SU-DHL-6 (cell line): ENCODE measurements at regions not wholly inside any gene's neighbourhood (a gene's known extent, or its start where the extent isn't known, plus 50 kb on each side); places are given as distances from the start of the nearest gene placed in this dataset.

ENCODE experiments used
- EZH2phosphoT487 ChIP-seq: fragments of 200-600 bp; sonication (generic), shearing (Covaris generic); conservative IDR thresholded peaks from 2 replicates; pipeline ENCODE4 v1.6.1; 2018; ENCODE audit warnings: mild to moderate bottlenecking, antibody characterized with exemption, low read length, moderate library complexity, mixed read lengths
- TF ChIP-seq, protein P1 (sequence below): fragments of 200-600 bp; sonication (generic); IDR thresholded peaks from one replicate; pipeline ENCODE4 v1.5.1; 2017; ENCODE audit warnings: antibody characterized with exemption, mild to moderate bottlenecking, low read length, moderate library complexity; ENCODE audit not compliant: insufficient read depth, poor library complexity, severe bottlenecking

DNA sequence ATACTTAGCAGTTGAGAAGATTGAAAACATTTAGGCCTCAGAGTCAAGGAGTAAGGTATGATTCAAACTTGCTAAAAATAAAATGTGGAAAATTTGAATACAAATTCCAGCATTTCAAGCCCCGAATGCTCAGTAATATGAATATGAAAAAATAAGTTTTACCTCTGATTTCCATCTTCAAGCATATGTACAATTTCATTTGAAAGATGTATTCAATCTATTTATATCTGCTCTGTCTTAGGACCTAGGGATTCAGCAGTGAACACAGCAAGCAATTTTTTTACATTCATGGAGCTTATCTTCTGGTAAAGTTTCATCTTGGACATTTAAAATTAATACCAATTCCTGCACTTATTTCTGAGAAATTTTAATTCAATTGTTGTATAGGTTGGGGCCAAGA is 262.7 kb upstream of the FOXQ1 start:
- TF ChIP-seq, protein P1, sequence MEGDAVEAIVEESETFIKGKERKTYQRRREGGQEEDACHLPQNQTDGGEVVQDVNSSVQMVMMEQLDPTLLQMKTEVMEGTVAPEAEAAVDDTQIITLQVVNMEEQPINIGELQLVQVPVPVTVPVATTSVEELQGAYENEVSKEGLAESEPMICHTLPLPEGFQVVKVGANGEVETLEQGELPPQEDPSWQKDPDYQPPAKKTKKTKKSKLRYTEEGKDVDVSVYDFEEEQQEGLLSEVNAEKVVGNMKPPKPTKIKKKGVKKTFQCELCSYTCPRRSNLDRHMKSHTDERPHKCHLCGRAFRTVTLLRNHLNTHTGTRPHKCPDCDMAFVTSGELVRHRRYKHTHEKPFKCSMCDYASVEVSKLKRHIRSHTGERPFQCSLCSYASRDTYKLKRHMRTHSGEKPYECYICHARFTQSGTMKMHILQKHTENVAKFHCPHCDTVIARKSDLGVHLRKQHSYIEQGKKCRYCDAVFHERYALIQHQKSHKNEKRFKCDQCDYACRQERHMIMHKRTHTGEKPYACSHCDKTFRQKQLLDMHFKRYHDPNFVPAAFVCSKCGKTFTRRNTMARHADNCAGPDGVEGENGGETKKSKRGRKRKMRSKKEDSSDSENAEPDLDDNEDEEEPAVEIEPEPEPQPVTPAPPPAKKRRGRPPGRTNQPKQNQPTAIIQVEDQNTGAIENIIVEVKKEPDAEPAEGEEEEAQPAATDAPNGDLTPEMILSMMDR = no peak
- TF ChIP-seq EZH2phosphoT487 = no peak
